Endothelial cell (in vitro differentiated cells): ENCODE measurements at regions not wholly inside any gene's neighbourhood (a gene's known extent, or its start where the extent isn't known, plus 50 kb on each side); places are given as distances from the start of the nearest gene placed in this dataset.

Experiments used
- DNase-seq: peaks from one replicate; pipeline ENCODE4 v3.0.0; 2021; ENCODE audit warnings: low spot score
- H3K27ac Mint-ChIP-seq: one replicate; pipeline ENCODE4 v1.8.0; 2021; ENCODE audit warnings: mixed read lengths, inconsistent platforms; ENCODE audit not compliant: unreplicated experiment
- H3K27me3 Mint-ChIP-seq: one replicate; pipeline ENCODE4 v1.8.0; 2021; ENCODE audit warnings: mild to moderate bottlenecking, moderate library complexity, mixed read lengths, inconsistent platforms; ENCODE audit not compliant: unreplicated experiment
- H3K36me3 Mint-ChIP-seq: one replicate; pipeline ENCODE4 v1.8.0; 2021; ENCODE audit warnings: mild to moderate bottlenecking, low read depth, mixed read lengths, inconsistent platforms; ENCODE audit not compliant: unreplicated experiment
- H3K4me1 Mint-ChIP-seq: one replicate; pipeline ENCODE4 v1.8.0; 2021; ENCODE audit warnings: mild to moderate bottlenecking, mixed read lengths, inconsistent platforms; ENCODE audit not compliant: unreplicated experiment
- H3K4me3 Mint-ChIP-seq: one replicate; pipeline ENCODE4 v1.8.0; 2021; ENCODE audit warnings: mild to moderate bottlenecking, mixed read lengths, inconsistent platforms; ENCODE audit not compliant: unreplicated experiment
- H3K9me3 Mint-ChIP-seq: one replicate; pipeline ENCODE4 v1.8.0; 2021; ENCODE audit warnings: mixed read lengths, inconsistent platforms; ENCODE audit not compliant: unreplicated experiment
- CTCF ChIP-seq: fragments of 200-600 bp; sonication (generic); IDR thresholded peaks from one replicate; pipeline ENCODE4 v1.5.0; 2021; ENCODE audit warnings: antibody characterized with exemption; ENCODE audit not compliant: unreplicated experiment

- H3K27ac Mint-ChIP-seq, result no peak overlapping the region
- TF ChIP-seq CTCF, result no peak
- no peak for DNase-seq
- H3K4me3 Mint-ChIP-seq, result no peak overlapping the region
- no peaks in the 10 kb centered on the region for H3K9me3 Mint-ChIP-seq
- no peaks in the 10 kb centered on the region for H3K4me1 Mint-ChIP-seq
- H3K36me3 Mint-ChIP-seq, result no peaks in the 10 kb centered on the region
- H3K27me3 Mint-ChIP-seq, result peaks cover 2% of the 10 kb centered on the region
These were observed 1045.5 kb upstream of the NXPH2 start for GRCh38 chr2:139825726-139826125.

GRCh38 chr2:139819273-139819796 lies 1039.1 kb upstream of the NXPH2 start:
- Mint-ChIP-seq H3K36me3 (no peaks in the 10 kb centered on the region), H3K4me1 (no peaks in the 10 kb centered on the region), H3K4me3 (no peak overlapping the region), H3K27me3 (no peaks in the 10 kb centered on the region), H3K27ac (no peak overlapping the region), H3K9me3 (no peaks in the 10 kb centered on the region)
- no peak for TF ChIP-seq CTCF
- no peak for DNase-seq

- Mint-ChIP-seq H3K4me3 (no peak overlapping the region), H3K9me3 (no peaks in the 10 kb centered on the region), H3K36me3 (no peaks in the 10 kb centered on the region), H3K27me3 (no peaks in the 10 kb centered on the region), H3K27ac (no peak overlapping the region), H3K4me1 (no peaks in the 10 kb centered on the region)
- TF ChIP-seq CTCF, result no peak
- no peak for DNase-seq
These were observed 1034.3 kb upstream of the NXPH2 start for GRCh38 chr2:139814458-139814857.

- Mint-ChIP-seq H3K4me1 (no peaks in the 10 kb centered on the region), H3K9me3 (no peaks in the 10 kb centered on the region), H3K36me3 (no peaks in the 10 kb centered on the region), H3K27me3 (no peaks in the 10 kb centered on the region), H3K4me3 (no peak overlapping the region), H3K27ac (no peak overlapping the region)
- DNase-seq, result no peak
- TF ChIP-seq CTCF, result no peak
These were observed 1033.2 kb upstream of the NXPH2 start for GRCh38 chr2:139813340-139813739.

GRCh38 chr2:139805441-139805840 lies 1025.3 kb upstream of the NXPH2 start:
- no peak for DNase-seq
- Mint-ChIP-seq H3K36me3 (no peaks in the 10 kb centered on the region), H3K9me3 (no peaks in the 10 kb centered on the region), H3K4me3 (no peak overlapping the region), H3K27me3 (no peaks in the 10 kb centered on the region), H3K4me1 (no peaks in the 10 kb centered on the region), H3K27ac (no peak overlapping the region)
- no peak for TF ChIP-seq CTCF
